Vagina (tissue), 2 donors: ENCODE measurements at regions not wholly inside any gene's neighbourhood (a gene's known extent, or its start where the extent isn't known, plus 50 kb on each side); places are given as distances from the start of the nearest gene placed in this dataset.

Experiments
- CTCF ChIP-seq, 3 experiments: fragments of 450-650 bp in 2 of 3; fragments of 200-600 bp in 1 of 3; sonication (generic) in 1 of 3; IDR thresholded peaks; one replicate each; pipeline ENCODE4 v1.5.1; 2017 to 2019; ENCODE audit warnings: antibody characterized with exemption in 3 of 3, mild to moderate bottlenecking in 2 of 3, moderate library complexity in 2 of 3
- POLR2A ChIP-seq, 2 donors: fragments of 450-650 bp; IDR thresholded peaks; one replicate each; pipeline ENCODE4 v1.6.1; 2017; ENCODE audit warnings: antibody characterized with exemption in 2 of 2, mild to moderate bottlenecking in 2 of 2, moderate library complexity in 2 of 2

- TF ChIP-seq CTCF (IDR thresholded peaks at IDR 0.05) (no peak), POLR2A (IDR thresholded peaks at IDR 0.05) (no peak)
Measured at GRCh38 chr1:170460001-170460400, 72.0 kb upstream of the GORAB start.
